RCC 7860 (cell line): ENCODE measurements at regions not wholly inside any gene's neighbourhood (a gene's known extent, or its start where the extent isn't known, plus 50 kb on each side); places are given as distances from the start of the nearest gene placed in this dataset.
A peak's percentile ranks its signal among the peaks of the same experiment; 100 is the strongest.

Source experiments
- DNase-seq: peaks from one replicate; pipeline ENCODE4 v3.0.0-alpha.2; 2015; ENCODE audit warnings: low spot score
- FAIRE-seq: peaks from 2 replicates; lab custom pipeline; 2012; peaks lifted over from hg19 to GRCh38; lab: Jason Lieb, UNC

- no peak for FAIRE-seq
- DNase-seq, result no peak
Measured at GRCh38 chr11:114758627-114759026, 80.3 kb downstream of the NXPE2 start.

GRCh38 chr11:114762408-114762807 is 84.1 kb downstream of the NXPE2 start:
- DNase-seq, result peak; percentile 5
- FAIRE-seq, result no peak

- DNase-seq (no peak), FAIRE-seq (no peak)
Measured at GRCh38 chr11:114764563-114764962, 86.2 kb downstream of the NXPE2 start.

GRCh38 chr11:114771172-114771571 is 92.8 kb downstream of the NXPE2 start:
- DNase-seq (no peak), FAIRE-seq (no peak)

- DNase-seq, result no peak
- no peak for FAIRE-seq
Measured at GRCh38 chr11:114773541-114774338, 95.4 kb downstream of the NXPE2 start.

GRCh38 chr11:114774599-114775361 is 96.5 kb downstream of the NXPE2 start:
- DNase-seq (peak; percentile 7), FAIRE-seq (no peak)

- FAIRE-seq, result no peak
- DNase-seq, result no peak
Measured at GRCh38 chr11:114775875-114776621, 97.7 kb downstream of the NXPE2 start.

GRCh38 chr11:114776956-114777355 is 98.6 kb downstream of the NXPE2 start:
- FAIRE-seq, result no peak

GRCh38 chr11:114779189-114779588 is 100.9 kb downstream of the NXPE2 start:
- no peak for FAIRE-seq
- no peak for DNase-seq

More at GRCh38 chr11:114776956-114777355, 98.6 kb downstream of the NXPE2 start:
- no peak for DNase-seq

- FAIRE-seq (no peak), DNase-seq (no peak)
Measured at GRCh38 chr11:114782650-114783310, 104.5 kb downstream of the NXPE2 start.

GRCh38 chr11:114783805-114784204 is 105.5 kb downstream of the NXPE2 start:
- DNase-seq (no peak), FAIRE-seq (no peak)

- FAIRE-seq, result no peak
Measured at GRCh38 chr11:114784216-114784615, 105.9 kb downstream of the NXPE2 start.

GRCh38 chr11:114784891-114785290 is 106.6 kb downstream of the NXPE2 start:
- FAIRE-seq (no peak), DNase-seq (no peak)

More at GRCh38 chr11:114784216-114784615, 105.9 kb downstream of the NXPE2 start:
- no peak for DNase-seq

- no peak for FAIRE-seq
- no peak for DNase-seq
Measured at GRCh38 chr11:114785820-114786219, 107.5 kb downstream of the NXPE2 start.

GRCh38 chr11:114787126-114787525 is 108.8 kb downstream of the NXPE2 start:
- FAIRE-seq, result no peak

GRCh38 chr11:114790910-114791309 is 112.6 kb downstream of the NXPE2 start:
- DNase-seq (no peak), FAIRE-seq (no peak)

More at GRCh38 chr11:114787126-114787525, 108.8 kb downstream of the NXPE2 start:
- DNase-seq, result no peak

- FAIRE-seq (no peak), DNase-seq (no peak)
Measured at GRCh38 chr11:114794048-114794684, 115.8 kb downstream of the NXPE2 start.

- no peak for FAIRE-seq
- DNase-seq, result peak; percentile 6
Measured at GRCh38 chr11:114796954-114797721, 118.8 kb downstream of the NXPE2 start.

GRCh38 chr11:114799476-114799875 is 121.1 kb downstream of the NXPE2 start:
- DNase-seq, result no peak
- FAIRE-seq, result no peak
